Common myeloid progenitor, CD34-positive (primary cell): ENCODE measurements at regions not wholly inside any gene's neighbourhood (a gene's known extent, or its start where the extent isn't known, plus 50 kb on each side); places are given as distances from the start of the nearest gene placed in this dataset.

ENCODE experiments used
- CTCF ChIA-PET: fragments of 350-600 bp; sonication (Branson Sonifier 250); formaldehyde crosslinking; loops from one replicate; lab custom pipeline; 2021; ENCODE audit warnings: antibody characterized with exemption; lab: Charles Lee
- POLR2A ChIA-PET: fragments of 350-600 bp; sonication (Branson Sonifier 250); formaldehyde crosslinking; loops from one replicate; lab custom pipeline; 2021; ENCODE audit warnings: antibody characterized with exemption; lab: Charles Lee
- DNase-seq, 3 donors: peaks; one replicate each; pipeline versions ENCODE4 v3.0.0 to v3.0.0-alpha.2; 2013
- H3K27ac ChIP-seq, 2 experiments: 1 replicate in 1 of 2; 2 replicates in 1 of 2; pipeline ENCODE4 v1.7.0; 2013; ENCODE audit warnings: inconsistent platforms in 2 of 2, low read length in 2 of 2, mild to moderate bottlenecking in 2 of 2, low read depth in 1 of 2, moderate library complexity in 1 of 2; ENCODE audit not compliant: severe bottlenecking in 2 of 2, insufficient read depth in 1 of 2, poor library complexity in 1 of 2
- H3K27me3 ChIP-seq, 5 experiments: replicated peaks in 2 of 5; 1 replicate in 3 of 5; 2 replicates in 2 of 5; pipeline versions ENCODE4 v1.6.1 to v1.7.0; 2013; ENCODE audit warnings: low read length in 4 of 5, mild to moderate bottlenecking in 2 of 5, moderate library complexity in 2 of 5, inconsistent platforms in 1 of 5; ENCODE audit not compliant: insufficient read depth in 5 of 5, control insufficient read depth in 4 of 5
- H3K36me3 ChIP-seq, 4 experiments: 1 replicate in 2 of 4; 2 replicates in 2 of 4; pipeline versions ENCODE4 v1.6.1 to v1.7.0; 2013; ENCODE audit warnings: low read length in 3 of 4, control low read depth in 1 of 4, mild to moderate bottlenecking in 1 of 4; ENCODE audit not compliant: control insufficient read depth in 4 of 4, insufficient read depth in 4 of 4
- H3K4me1 ChIP-seq, 4 experiments: 1 replicate in 3 of 4; 2 replicates in 1 of 4; pipeline versions ENCODE4 v1.6.1 to v1.7.1; 2013; ENCODE audit warnings: low read length in 3 of 4, mild to moderate bottlenecking in 3 of 4, control low read depth in 1 of 4, inconsistent platforms in 1 of 4, moderate library complexity in 1 of 4; ENCODE audit not compliant: control insufficient read depth in 4 of 4, insufficient read depth in 4 of 4; ENCODE audit errors: control extremely low read depth in 1 of 4
- H3K4me3 ChIP-seq, 7 experiments: 1 replicate in 4 of 7; 2 replicates in 3 of 7; pipeline versions ENCODE4 v1.5.1 to v1.7.0; 2013; ENCODE audit warnings: mild to moderate bottlenecking in 7 of 7, low read length in 6 of 7, moderate library complexity in 6 of 7, inconsistent platforms in 2 of 7, low read depth in 2 of 7, control low read depth in 1 of 7; ENCODE audit not compliant: insufficient read depth in 4 of 7, control insufficient read depth in 1 of 7; ENCODE audit errors: extremely low read depth in 1 of 7
- H3K9me3 ChIP-seq, 5 experiments: 1 replicate in 4 of 5; 2 replicates in 1 of 5; pipeline versions ENCODE4 v1.6.1 to v1.7.1; 2013; ENCODE audit warnings: low read length in 4 of 5, mild to moderate bottlenecking in 2 of 5, inconsistent platforms in 1 of 5, low read depth in 1 of 5, moderate library complexity in 1 of 5; ENCODE audit not compliant: control insufficient read depth in 4 of 5, insufficient read depth in 2 of 5; ENCODE audit errors: control extremely low read depth in 1 of 5
- WGBS: methylation state at CpG from one replicate; pipeline ENCODE4 v1.1.5; 2013; ENCODE audit not compliant: insufficient coverage; 5-methylcytosine and 5-hydroxymethylcytosine counted together

DNA sequence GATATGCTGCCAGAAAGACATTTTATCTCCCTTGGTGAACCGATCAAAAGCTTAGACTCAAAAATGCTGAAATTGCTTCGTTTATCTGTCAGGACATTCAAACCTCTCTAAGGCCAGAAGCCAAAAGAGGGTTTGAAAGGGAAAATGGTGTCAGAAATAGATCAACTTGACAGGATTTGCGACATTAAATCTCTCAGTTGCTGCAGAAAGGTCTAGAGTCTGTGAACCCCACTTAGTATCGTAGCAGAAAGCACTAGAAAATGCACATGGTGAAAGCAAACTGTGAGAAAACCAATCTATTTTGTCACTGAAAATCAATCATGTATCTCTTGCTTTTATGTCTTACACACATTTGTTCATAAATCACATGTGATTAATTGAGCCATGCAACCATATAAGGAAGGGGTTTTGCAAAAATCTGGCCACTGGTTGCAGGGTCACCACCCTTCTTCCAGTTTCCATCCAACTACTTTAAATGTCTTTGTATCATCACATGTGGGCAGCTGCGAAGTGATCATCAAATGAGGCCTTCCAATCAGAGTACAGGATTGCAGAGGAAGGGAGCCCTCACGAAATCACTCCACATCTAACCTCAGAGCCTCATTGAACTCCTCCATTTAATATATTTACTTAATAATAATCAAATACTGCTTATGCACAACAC lies 347.2 kb upstream of the ANXA10 start:
- WGBS, result 94% methylated on average over 5 of the region's 6 CpGs
- no peak for DNase-seq
- ChIA-PET CTCF (interaction anchor here (0.8 kb wide), 1 partner anchor 12 kb away, joined by 3 read pairs; no protein-coding TSS in a partner anchor), POLR2A (no interaction called here)
- no peak overlapping the region for H3K27ac ChIP-seq
- H3K36me3 ChIP-seq, result no peaks in the 10 kb centered on the region
- no peaks in the 10 kb centered on the region for H3K9me3 ChIP-seq
- H3K27me3 ChIP-seq, result no peaks in the 10 kb centered on the region
- H3K4me3 ChIP-seq, result no peak overlapping the region
- no peaks in the 10 kb centered on the region for H3K4me1 ChIP-seq

- no peak for DNase-seq
- 83% methylated on average over 1 of the region's 2 CpGs for whole genome bisulfite sequencing
- CTCF ChIA-PET, result no interaction called here
Observed at GRCh38 chr4:167767281-167767680, 325.1 kb upstream of the ANXA10 start.

GRCh38 chr4:167774646-167775045 lies 317.7 kb upstream of the ANXA10 start:
- DNase-seq, result no peak
- no peak overlapping the region for H3K4me3 ChIP-seq
- H3K27me3 ChIP-seq, result no peaks in the 10 kb centered on the region
- H3K9me3 ChIP-seq, result no peaks in the 10 kb centered on the region
- H3K4me1 ChIP-seq, result no peaks in the 10 kb centered on the region
- H3K27ac ChIP-seq, result no peak overlapping the region
- POLR2A ChIA-PET, result no interaction called here
- H3K36me3 ChIP-seq, result no peaks in the 10 kb centered on the region
- CTCF ChIA-PET, result interaction anchor here (0.7 kb wide), 1 partner anchor 11 kb away, joined by 3 read pairs; no protein-coding TSS in a partner anchor

More at GRCh38 chr4:167767281-167767680, 325.1 kb upstream of the ANXA10 start:
- Histone ChIP-seq H3K36me3 (no peaks in the 10 kb centered on the region), H3K9me3 (peaks cover 0 to 2% (median 0%) of the 10 kb centered on the region in 5 experiments), H3K27me3 (no peaks in the 10 kb centered on the region), H3K4me3 (no peak overlapping the region), H3K27ac (no peak overlapping the region), H3K4me1 (no peaks in the 10 kb centered on the region)
- POLR2A ChIA-PET, result no interaction called here

GRCh38 chr4:167775375-167775774 lies 317.0 kb upstream of the ANXA10 start:
- POLR2A ChIA-PET, result no interaction called here
- WGBS, result no CpG with 5 or more reads among the region's 3 CpGs
- no peak for DNase-seq
- Histone ChIP-seq H3K9me3 (no peaks in the 10 kb centered on the region), H3K4me1 (no peaks in the 10 kb centered on the region), H3K4me3 (no peak overlapping the region), H3K27ac (no peak overlapping the region), H3K36me3 (no peaks in the 10 kb centered on the region), H3K27me3 (no peaks in the 10 kb centered on the region)
- CTCF ChIA-PET, result interaction anchor here (0.7 kb wide), 1 partner anchor 10 kb away, joined by 3 read pairs; no protein-coding TSS in a partner anchor

- 100% methylated on average over 2 of the region's 5 CpGs for WGBS
- no peaks in the 10 kb centered on the region for H3K9me3 ChIP-seq
Observed at GRCh38 chr4:167779280-167779679, 313.1 kb upstream of the ANXA10 start.

DNA sequence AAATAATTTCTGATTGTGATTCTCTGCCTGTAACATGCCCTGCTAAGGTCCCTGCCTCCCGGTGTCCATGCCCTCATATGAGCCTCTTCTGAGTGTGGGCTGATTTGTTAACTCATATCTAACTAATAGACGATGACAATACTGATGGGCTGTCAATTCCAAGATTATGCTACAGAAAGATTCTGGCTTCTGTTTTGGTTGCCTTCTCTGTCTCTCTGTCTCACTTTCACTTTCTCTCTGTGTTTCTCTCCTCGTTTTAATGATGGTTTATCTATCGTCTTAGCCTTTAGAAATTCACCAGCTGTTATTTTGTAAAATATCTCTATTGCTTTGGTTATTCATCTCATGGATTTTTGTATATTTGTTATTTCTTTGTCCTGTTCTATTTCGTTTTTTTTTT lies 312.5 kb upstream of the ANXA10 start:
- ChIA-PET CTCF (no interaction called here), POLR2A (no interaction called here)
- Histone ChIP-seq H3K27ac (no peak overlapping the region), H3K36me3 (no peaks in the 10 kb centered on the region), H3K27me3 (no peaks in the 10 kb centered on the region), H3K4me3 (peak overlapping the region in 1 of 7 experiments; percentile 4), H3K4me1 (no peaks in the 10 kb centered on the region), H3K9me3 (no peaks in the 10 kb centered on the region)
- 94% methylated on average over 2 of the region's 5 CpGs for WGBS
- no peak for DNase-seq

More at GRCh38 chr4:167779280-167779679, 313.1 kb upstream of the ANXA10 start:
- H3K27me3 ChIP-seq, result no peaks in the 10 kb centered on the region
- CTCF ChIA-PET, result no interaction called here
- no peaks in the 10 kb centered on the region for H3K4me1 ChIP-seq
- DNase-seq, result no peak
- POLR2A ChIA-PET, result no interaction called here
- H3K27ac ChIP-seq, result no peak overlapping the region
- H3K4me3 ChIP-seq, result no peak overlapping the region
- H3K36me3 ChIP-seq, result no peaks in the 10 kb centered on the region

DNA sequence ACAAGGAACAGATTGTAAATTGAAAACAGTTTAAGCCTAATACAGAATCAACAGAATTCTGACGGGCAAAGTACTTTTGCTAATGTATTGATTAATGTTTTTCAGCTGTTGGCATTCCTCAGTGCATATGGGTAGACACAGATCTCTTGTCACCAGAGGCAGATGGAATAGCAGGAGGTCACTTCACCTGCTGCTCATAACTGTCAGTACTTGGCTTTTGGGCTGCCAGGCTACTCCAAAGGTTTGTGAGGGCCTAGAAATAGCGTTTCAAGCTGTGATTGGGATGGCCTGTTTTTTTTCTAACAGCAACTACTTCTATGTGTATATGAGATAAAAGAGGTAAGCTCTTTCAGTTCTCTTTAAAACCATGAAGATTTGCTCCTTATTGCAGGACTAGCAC lies 307.5 kb upstream of the ANXA10 start:
- POLR2A ChIA-PET, result no interaction called here
- H3K4me3 ChIP-seq, result no peak overlapping the region
- no peaks in the 10 kb centered on the region for H3K36me3 ChIP-seq
- WGBS, result 100% methylated on average over 1 of the region's 2 CpGs
- no peaks in the 10 kb centered on the region for H3K27me3 ChIP-seq
- DNase-seq, result no peak
- no peak overlapping the region for H3K27ac ChIP-seq
- no peaks in the 10 kb centered on the region for H3K4me1 ChIP-seq
- CTCF ChIA-PET, result interaction anchor here (0.8 kb wide), 1 partner anchor 10 kb away, joined by 3 read pairs; no protein-coding TSS in a partner anchor
- no peaks in the 10 kb centered on the region for H3K9me3 ChIP-seq
